ENCODE measurements at regions not wholly inside any gene's neighbourhood (a gene's known extent, or its start where the extent isn't known, plus 50 kb on each side); places are given as distances from the start of the nearest gene placed in this dataset.
"Not testable (repeated sequence)": the region's sequence is repeated elsewhere in the genome, so short reads cannot be mapped to it uniquely, and the experiment has no call there.

- H3K9me3 ChIP-seq (ENCODE audit: low read depth, low read length) = no peaks in the 10 kb centered on the region
- H3K27me3 ChIP-seq (ENCODE audit: insufficient read depth, low read length) = no peaks in the 10 kb centered on the region
- H3K4me3 ChIP-seq (ENCODE audit: low read length) = no peak overlapping the region
- no peaks in the 10 kb centered on the region for H3K4me1 ChIP-seq (ENCODE audit: insufficient read depth, low read length)
Measured at GRCh38 chr6:102820098-102820497, 1426.6 kb downstream of the GRIK2 start.

GRCh38 chr6:102815207-102815606 is 1421.7 kb downstream of the GRIK2 start:
- H3K9me3 ChIP-seq (ENCODE audit: low read depth, low read length) = no peaks in the 10 kb centered on the region
- no peaks in the 10 kb centered on the region for H3K27me3 ChIP-seq (ENCODE audit: insufficient read depth, low read length)
- no peak overlapping the region for H3K4me3 ChIP-seq (ENCODE audit: low read length)
- H3K4me1 ChIP-seq (ENCODE audit: insufficient read depth, low read length) = no peaks in the 10 kb centered on the region

GRCh38 chr6:102813489-102814275 is 1420.2 kb downstream of the GRIK2 start:
- no peaks in the 10 kb centered on the region for H3K4me1 ChIP-seq (ENCODE audit: insufficient read depth, low read length)
- H3K4me3 ChIP-seq (ENCODE audit: low read length) = no peak overlapping the region
- H3K9me3 ChIP-seq (ENCODE audit: low read depth, low read length) = no peaks in the 10 kb centered on the region
- H3K27me3 ChIP-seq (ENCODE audit: insufficient read depth, low read length) = no peaks in the 10 kb centered on the region

GRCh38 chr6:102812242-102812641 is 1418.7 kb downstream of the GRIK2 start:
- Histone ChIP-seq H3K4me1 (ENCODE audit: insufficient read depth, low read length) (no peaks in the 10 kb centered on the region), H3K27me3 (ENCODE audit: insufficient read depth, low read length) (no peaks in the 10 kb centered on the region), H3K4me3 (ENCODE audit: low read length) (no peak overlapping the region), H3K9me3 (ENCODE audit: low read depth, low read length) (no peaks in the 10 kb centered on the region)

GRCh38 chr6:102808944-102809505 is 1415.5 kb downstream of the GRIK2 start:
- not testable (repeated sequence) for H3K4me3 ChIP-seq (ENCODE audit: low read length); H3K27me3 ChIP-seq (ENCODE audit: insufficient read depth, low read length); H3K9me3 ChIP-seq (ENCODE audit: low read depth, low read length); H3K4me1 ChIP-seq (ENCODE audit: insufficient read depth, low read length)

GRCh38 chr6:102799051-102799450 is 1405.5 kb downstream of the GRIK2 start:
- no peaks in the 10 kb centered on the region for H3K4me1 ChIP-seq (ENCODE audit: insufficient read depth, low read length)
- H3K27me3 ChIP-seq (ENCODE audit: insufficient read depth, low read length) = no peaks in the 10 kb centered on the region
- no peaks in the 10 kb centered on the region for H3K9me3 ChIP-seq (ENCODE audit: low read depth, low read length)
- no peak overlapping the region for H3K4me3 ChIP-seq (ENCODE audit: low read length)

- no peaks in the 10 kb centered on the region for H3K27me3 ChIP-seq (ENCODE audit: insufficient read depth, low read length)
- H3K4me3 ChIP-seq (ENCODE audit: low read length) = no peak overlapping the region
- no peaks in the 10 kb centered on the region for H3K4me1 ChIP-seq (ENCODE audit: insufficient read depth, low read length)
- no peaks in the 10 kb centered on the region for H3K9me3 ChIP-seq (ENCODE audit: low read depth, low read length)
Measured at GRCh38 chr6:102798636-102799035, 1405.1 kb downstream of the GRIK2 start.

GRCh38 chr6:102793752-102794151 is 1400.2 kb downstream of the GRIK2 start:
- Histone ChIP-seq H3K4me3 (ENCODE audit: low read length) (no peak overlapping the region), H3K27me3 (ENCODE audit: insufficient read depth, low read length) (no peaks in the 10 kb centered on the region), H3K9me3 (ENCODE audit: low read depth, low read length) (no peaks in the 10 kb centered on the region), H3K4me1 (ENCODE audit: insufficient read depth, low read length) (no peaks in the 10 kb centered on the region)

- Histone ChIP-seq H3K4me1 (ENCODE audit: insufficient read depth, low read length) (no peaks in the 10 kb centered on the region), H3K27me3 (ENCODE audit: insufficient read depth, low read length) (no peaks in the 10 kb centered on the region), H3K4me3 (ENCODE audit: low read length) (no peak overlapping the region), H3K9me3 (ENCODE audit: low read depth, low read length) (peaks cover 10% of the 10 kb centered on the region)
Measured at GRCh38 chr6:102774326-102774725, 1380.8 kb downstream of the GRIK2 start.

GRCh38 chr6:102773636-102774035 is 1380.1 kb downstream of the GRIK2 start:
- Histone ChIP-seq H3K9me3 (ENCODE audit: low read depth, low read length) (peaks cover 10% of the 10 kb centered on the region), H3K4me1 (ENCODE audit: insufficient read depth, low read length) (no peaks in the 10 kb centered on the region), H3K4me3 (ENCODE audit: low read length) (no peak overlapping the region), H3K27me3 (ENCODE audit: insufficient read depth, low read length) (no peaks in the 10 kb centered on the region)

GRCh38 chr6:102766963-102767362 is 1373.5 kb downstream of the GRIK2 start:
- no peaks in the 10 kb centered on the region for H3K4me1 ChIP-seq (ENCODE audit: insufficient read depth, low read length)
- H3K9me3 ChIP-seq (ENCODE audit: low read depth, low read length) = peaks cover 10% of the 10 kb centered on the region
- H3K27me3 ChIP-seq (ENCODE audit: insufficient read depth, low read length) = no peaks in the 10 kb centered on the region

GRCh38 chr6:102764317-102764716 is 1370.8 kb downstream of the GRIK2 start:
- Histone ChIP-seq H3K9me3 (ENCODE audit: low read depth, low read length) (no peaks in the 10 kb centered on the region), H3K4me1 (ENCODE audit: insufficient read depth, low read length) (no peaks in the 10 kb centered on the region), H3K4me3 (ENCODE audit: low read length) (no peak overlapping the region), H3K27me3 (ENCODE audit: insufficient read depth, low read length) (no peaks in the 10 kb centered on the region)

More at GRCh38 chr6:102766963-102767362, 1373.5 kb downstream of the GRIK2 start:
- H3K4me3 ChIP-seq (ENCODE audit: low read length) = no peak overlapping the region

GRCh38 chr6:102763891-102764290 is 1370.4 kb downstream of the GRIK2 start:
- H3K9me3 ChIP-seq (ENCODE audit: low read depth, low read length) = no peaks in the 10 kb centered on the region
- H3K4me1 ChIP-seq (ENCODE audit: insufficient read depth, low read length) = no peaks in the 10 kb centered on the region
- no peak overlapping the region for H3K4me3 ChIP-seq (ENCODE audit: low read length)
- no peaks in the 10 kb centered on the region for H3K27me3 ChIP-seq (ENCODE audit: insufficient read depth, low read length)

GRCh38 chr6:102761872-102762271 is 1368.4 kb downstream of the GRIK2 start:
- Histone ChIP-seq H3K9me3 (ENCODE audit: low read depth, low read length) (no peaks in the 10 kb centered on the region), H3K27me3 (ENCODE audit: insufficient read depth, low read length) (no peaks in the 10 kb centered on the region)

GRCh38 chr6:102759415-102759814 is 1365.9 kb downstream of the GRIK2 start:
- Histone ChIP-seq H3K9me3 (ENCODE audit: low read depth, low read length) (no peaks in the 10 kb centered on the region), H3K4me1 (ENCODE audit: insufficient read depth, low read length) (no peaks in the 10 kb centered on the region), H3K4me3 (ENCODE audit: low read length) (no peak overlapping the region), H3K27me3 (ENCODE audit: insufficient read depth, low read length) (no peaks in the 10 kb centered on the region)

More at GRCh38 chr6:102761872-102762271, 1368.4 kb downstream of the GRIK2 start:
- Histone ChIP-seq H3K4me3 (ENCODE audit: low read length) (no peak overlapping the region), H3K4me1 (ENCODE audit: insufficient read depth, low read length) (no peaks in the 10 kb centered on the region)

- not testable (repeated sequence) for H3K4me1 ChIP-seq (ENCODE audit: insufficient read depth, low read length); H3K4me3 ChIP-seq (ENCODE audit: low read length); H3K27me3 ChIP-seq (ENCODE audit: insufficient read depth, low read length); H3K9me3 ChIP-seq (ENCODE audit: low read depth, low read length)
Measured at GRCh38 chr6:102758536-102758935, 1365.0 kb downstream of the GRIK2 start.

Measured in mononuclear cell (primary cell).